ENCODE measurements at regions not wholly inside any gene's neighbourhood (a gene's known extent, or its start where the extent isn't known, plus 50 kb on each side); places are given as distances from the start of the nearest gene placed in this dataset.

GRCh38 chr10:69718951-69719350 lies 82.8 kb upstream of the COL13A1 start:
- TF ChIP-seq, protein P1, sequence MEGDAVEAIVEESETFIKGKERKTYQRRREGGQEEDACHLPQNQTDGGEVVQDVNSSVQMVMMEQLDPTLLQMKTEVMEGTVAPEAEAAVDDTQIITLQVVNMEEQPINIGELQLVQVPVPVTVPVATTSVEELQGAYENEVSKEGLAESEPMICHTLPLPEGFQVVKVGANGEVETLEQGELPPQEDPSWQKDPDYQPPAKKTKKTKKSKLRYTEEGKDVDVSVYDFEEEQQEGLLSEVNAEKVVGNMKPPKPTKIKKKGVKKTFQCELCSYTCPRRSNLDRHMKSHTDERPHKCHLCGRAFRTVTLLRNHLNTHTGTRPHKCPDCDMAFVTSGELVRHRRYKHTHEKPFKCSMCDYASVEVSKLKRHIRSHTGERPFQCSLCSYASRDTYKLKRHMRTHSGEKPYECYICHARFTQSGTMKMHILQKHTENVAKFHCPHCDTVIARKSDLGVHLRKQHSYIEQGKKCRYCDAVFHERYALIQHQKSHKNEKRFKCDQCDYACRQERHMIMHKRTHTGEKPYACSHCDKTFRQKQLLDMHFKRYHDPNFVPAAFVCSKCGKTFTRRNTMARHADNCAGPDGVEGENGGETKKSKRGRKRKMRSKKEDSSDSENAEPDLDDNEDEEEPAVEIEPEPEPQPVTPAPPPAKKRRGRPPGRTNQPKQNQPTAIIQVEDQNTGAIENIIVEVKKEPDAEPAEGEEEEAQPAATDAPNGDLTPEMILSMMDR (IDR thresholded peaks at IDR 0.05; ENCODE audit: low read depth, low read length): no peak
- TF ChIP-seq EZH2phosphoT487 (IDR thresholded peaks at IDR 0.05; ENCODE audit: low read depth): no peak
